NT2/D1 (cell line): ENCODE measurements at regions not wholly inside any gene's neighbourhood (a gene's known extent, or its start where the extent isn't known, plus 50 kb on each side); places are given as distances from the start of the nearest gene placed in this dataset.

Source experiments
- DNase-seq: peaks from one replicate; pipeline ENCODE4 v3.0.0-alpha.2; 2011; ENCODE audit warnings: low read depth, low spot score
- H3K27me3 ChIP-seq: 2 replicates; pipeline ENCODE4 v1.6.0; 2011; ENCODE audit warnings: mild to moderate bottlenecking; ENCODE audit not compliant: insufficient read length, insufficient read depth
- H3K36me3 ChIP-seq: 2 replicates; pipeline ENCODE4 v1.6.1; 2011; ENCODE audit warnings: mild to moderate bottlenecking, low read length, mixed read lengths; ENCODE audit not compliant: insufficient read depth, insufficient read length
- H3K4me1 ChIP-seq: 2 replicates; pipeline ENCODE4 v1.5.1; 2011; ENCODE audit not compliant: insufficient read depth, insufficient read length
- H3K4me3 ChIP-seq: 2 replicates; pipeline ENCODE4 v1.5.1; 2011; ENCODE audit warnings: low read depth; ENCODE audit not compliant: insufficient read length
- H3K9ac ChIP-seq: 2 replicates; pipeline ENCODE4 v1.6.0; 2011; ENCODE audit warnings: low read depth; ENCODE audit not compliant: insufficient read length
- H3K9me3 ChIP-seq: 2 replicates; pipeline ENCODE4 v1.5.1; 2011; ENCODE audit warnings: mild to moderate bottlenecking, low read length; ENCODE audit not compliant: insufficient read depth
- SUZ12 ChIP-seq: IDR thresholded peaks from 2 replicates; pipeline ENCODE4 v1.6.1; 2011; ENCODE audit not compliant: insufficient read length, insufficient read depth; ENCODE audit errors: extremely low read depth
- YY1 ChIP-seq: IDR thresholded peaks from 2 replicates; pipeline ENCODE4 v1.6.1; 2011; ENCODE audit not compliant: insufficient read length, insufficient read depth
- ZNF274 ChIP-seq: IDR thresholded peaks from 2 replicates; pipeline ENCODE4 v1.6.1; 2011; ENCODE audit warnings: mild to moderate bottlenecking, low read depth, low read length

DNA sequence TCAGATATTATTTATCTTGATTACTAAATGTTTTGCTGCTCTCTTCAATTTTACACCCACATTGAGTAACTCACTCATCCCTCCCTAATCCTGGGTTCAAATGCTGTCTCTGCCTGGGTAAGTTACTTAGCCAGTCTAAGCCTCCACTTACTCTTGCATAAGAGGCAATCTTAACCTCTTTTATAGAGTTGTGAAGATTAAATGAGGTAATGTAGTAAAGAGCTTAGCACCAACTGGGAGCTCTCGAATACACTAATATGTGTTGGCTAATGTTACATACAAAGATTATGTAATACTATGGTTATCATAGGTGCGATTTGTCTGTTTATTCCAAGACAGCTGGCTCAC lies 134.4 kb upstream of the STMND1 start:
- TF ChIP-seq SUZ12 (no peak), YY1 (no peak), ZNF274 (no peak)
- DNase-seq = no peak
- Histone ChIP-seq H3K36me3 (no peaks in the 10 kb centered on the region), H3K27me3 (no peaks in the 10 kb centered on the region), H3K4me1 (no peaks in the 10 kb centered on the region), H3K9me3 (no peaks in the 10 kb centered on the region), H3K4me3 (no peak overlapping the region), H3K9ac (no peak overlapping the region)

- Histone ChIP-seq H3K27me3 (no peaks in the 10 kb centered on the region), H3K4me1 (no peaks in the 10 kb centered on the region), H3K9me3 (no peaks in the 10 kb centered on the region), H3K9ac (no peak overlapping the region), H3K4me3 (no peak overlapping the region), H3K36me3 (no peaks in the 10 kb centered on the region)
- no peak for DNase-seq
- TF ChIP-seq SUZ12 = no peak
- TF ChIP-seq ZNF274 = no peak
- TF ChIP-seq YY1 = no peak
Observed at GRCh38 chr6:16966791-16967469, 134.9 kb upstream of the STMND1 start.

DNA sequence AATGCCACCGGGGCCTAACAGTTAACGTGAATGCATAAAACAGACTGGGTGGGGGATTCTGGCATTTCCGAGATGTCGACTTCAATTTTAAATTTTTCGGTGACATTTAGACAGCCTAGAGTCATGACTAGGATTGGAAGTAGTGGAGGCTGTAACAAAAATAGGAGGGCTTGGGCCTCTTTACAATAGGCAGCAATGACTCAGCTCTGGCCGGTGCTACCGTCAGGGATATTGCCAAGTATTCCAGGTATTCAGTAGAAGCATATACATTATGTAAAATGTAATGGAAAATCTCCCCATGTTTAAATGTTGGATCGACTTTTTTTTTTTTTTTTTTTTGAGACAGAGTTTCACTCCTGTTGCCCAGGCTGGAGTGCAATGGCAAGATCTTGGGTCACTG lies 136.2 kb upstream of the STMND1 start:
- DNase-seq = no peak
- no peaks in the 10 kb centered on the region for H3K4me1 ChIP-seq

DNA sequence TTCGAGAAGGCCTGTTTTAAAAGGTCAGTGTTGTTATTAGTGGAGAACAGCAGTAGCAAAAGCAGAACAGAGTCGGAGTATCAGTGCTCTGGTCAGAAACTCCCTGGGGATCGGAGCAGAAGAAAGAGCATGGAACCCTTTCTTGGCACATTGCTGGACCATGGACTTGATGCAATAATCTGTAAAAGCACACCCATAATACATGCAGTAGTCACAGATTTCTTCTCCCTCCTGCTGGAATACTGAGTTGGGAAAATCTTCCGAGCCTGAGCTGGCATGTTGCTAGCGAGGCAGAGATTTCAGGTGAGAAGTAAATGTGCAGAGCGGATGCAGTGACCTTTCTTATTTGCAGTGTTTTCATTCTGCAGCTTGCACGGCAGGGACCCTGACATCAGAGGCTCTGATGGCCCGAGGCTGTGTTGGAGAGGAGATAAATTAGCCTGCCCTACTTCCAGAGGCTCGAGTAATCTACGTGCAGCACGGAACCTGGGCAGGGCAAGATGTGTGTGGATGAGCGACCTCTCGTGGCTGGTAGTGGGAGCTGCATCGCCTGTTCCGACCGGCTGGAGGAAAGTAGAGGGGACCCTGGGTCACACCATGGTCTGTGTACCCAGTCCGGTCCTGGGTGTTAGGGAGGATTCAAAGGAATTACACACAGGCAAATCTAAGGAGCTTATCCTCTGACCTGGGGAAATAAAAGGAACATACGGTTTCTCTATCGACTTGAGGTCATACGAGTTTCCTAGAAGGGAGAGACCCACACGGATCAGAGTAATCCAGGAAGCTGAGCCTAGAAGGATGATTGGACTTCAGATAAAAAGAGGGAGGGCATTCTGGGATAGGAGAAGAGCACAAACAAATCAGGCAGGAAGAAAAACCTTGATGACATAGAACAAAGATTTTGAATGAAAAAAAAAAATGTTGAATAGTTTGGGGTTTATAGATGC lies 137.0 kb upstream of the STMND1 start:
- H3K9ac ChIP-seq = no peak overlapping the region
- H3K9me3 ChIP-seq = no peaks in the 10 kb centered on the region
- H3K4me1 ChIP-seq = no peaks in the 10 kb centered on the region
- TF ChIP-seq ZNF274 (no peak), SUZ12 (no peak), YY1 (no peak)
- DNase-seq = peak; percentile 59
- H3K4me3 ChIP-seq = no peak overlapping the region
- H3K36me3 ChIP-seq = no peaks in the 10 kb centered on the region
- H3K27me3 ChIP-seq = no peaks in the 10 kb centered on the region

More for the DNA sequence above, 136.2 kb upstream of the STMND1 start:
- no peak for TF ChIP-seq SUZ12
- no peak for TF ChIP-seq YY1
- TF ChIP-seq ZNF274 = no peak
- Histone ChIP-seq H3K4me3 (no peak overlapping the region), H3K9ac (no peak overlapping the region), H3K27me3 (no peaks in the 10 kb centered on the region), H3K9me3 (no peaks in the 10 kb centered on the region), H3K36me3 (no peaks in the 10 kb centered on the region)

DNA sequence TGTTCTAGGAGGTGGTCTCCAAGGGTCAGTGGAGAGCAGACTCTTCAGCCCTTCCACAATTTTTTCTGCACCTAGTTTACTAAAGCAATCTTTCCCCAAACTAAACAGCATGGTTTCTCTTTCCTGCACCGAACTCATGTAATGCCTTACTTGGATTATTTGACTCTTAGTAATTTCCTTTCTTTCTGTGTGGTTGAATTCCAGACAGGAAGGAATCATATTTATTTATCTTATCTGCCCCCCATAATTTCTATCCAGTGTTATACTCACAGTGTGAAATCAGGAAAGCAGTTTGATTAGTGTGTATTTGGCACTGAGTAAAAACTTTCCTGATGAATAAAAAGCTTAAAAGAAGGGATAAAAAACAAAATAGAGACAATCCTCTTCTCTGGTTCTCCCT lies 140.3 kb upstream of the STMND1 start:
- no peaks in the 10 kb centered on the region for H3K9me3 ChIP-seq
- H3K27me3 ChIP-seq = no peaks in the 10 kb centered on the region
- H3K36me3 ChIP-seq = no peaks in the 10 kb centered on the region
- no peak overlapping the region for H3K9ac ChIP-seq
- no peak overlapping the region for H3K4me3 ChIP-seq
- H3K4me1 ChIP-seq = no peaks in the 10 kb centered on the region
- DNase-seq = no peak
- TF ChIP-seq YY1 (no peak), SUZ12 (no peak), ZNF274 (no peak)

DNA sequence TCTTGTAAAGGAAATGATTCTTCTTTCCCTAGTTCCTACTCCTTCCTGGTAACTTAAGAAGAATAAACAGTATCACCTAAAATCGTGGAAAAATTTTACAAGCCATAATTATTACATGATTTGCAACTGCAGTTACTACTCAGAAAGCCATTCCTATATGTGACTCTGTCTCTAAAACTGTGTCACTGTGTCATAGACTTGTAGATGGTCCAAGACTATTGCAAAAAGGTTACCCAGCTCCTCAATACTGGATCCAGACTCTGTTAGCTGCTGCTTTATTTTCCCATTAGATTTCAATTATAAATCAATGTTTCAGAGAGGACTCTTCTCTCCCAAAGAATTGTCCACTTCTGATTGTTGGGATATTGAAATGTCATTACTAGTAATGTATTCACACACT lies 142.1 kb upstream of the STMND1 start:
- Histone ChIP-seq H3K27me3 (no peaks in the 10 kb centered on the region), H3K9me3 (no peaks in the 10 kb centered on the region), H3K36me3 (no peaks in the 10 kb centered on the region), H3K4me3 (no peak overlapping the region), H3K9ac (no peak overlapping the region), H3K4me1 (no peaks in the 10 kb centered on the region)
- no peak for DNase-seq
- TF ChIP-seq YY1 (no peak), SUZ12 (no peak), ZNF274 (no peak)

DNA sequence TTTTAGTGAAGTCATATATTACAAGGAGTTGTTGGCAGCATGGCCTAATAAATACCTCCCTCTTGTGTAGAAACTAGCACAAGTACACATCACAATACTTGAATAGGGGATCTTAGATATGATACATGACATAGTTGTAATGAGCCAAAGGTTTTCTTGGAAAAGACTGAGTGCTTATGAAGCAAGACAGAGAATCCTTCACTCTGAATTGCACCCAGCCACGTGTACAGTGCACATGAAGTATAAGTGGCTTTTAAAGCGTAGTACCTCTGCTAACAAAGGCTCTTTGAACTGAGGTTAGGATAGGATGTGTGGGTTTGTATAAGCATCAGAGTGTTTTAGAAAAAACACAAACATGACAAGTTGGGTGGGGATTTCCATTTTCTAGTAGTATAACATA lies 145.5 kb upstream of the STMND1 start:
- Histone ChIP-seq H3K4me1 (no peaks in the 10 kb centered on the region), H3K36me3 (no peaks in the 10 kb centered on the region), H3K9ac (no peak overlapping the region), H3K27me3 (no peaks in the 10 kb centered on the region), H3K4me3 (no peak overlapping the region), H3K9me3 (no peaks in the 10 kb centered on the region)
- TF ChIP-seq ZNF274 (no peak), YY1 (no peak), SUZ12 (no peak)
- DNase-seq = no peak
